ENCODE measurements at regions not wholly inside any gene's neighbourhood (a gene's known extent, or its start where the extent isn't known, plus 50 kb on each side); places are given as distances from the start of the nearest gene placed in this dataset.

GRCh38 chr5:20055301-20055700 lies 67.3 kb upstream of the CDH18 start:
- DNase-seq (ENCODE audit: low read depth, low spot score): no peak
- CTCF ChIA-PET: interaction anchor here (0.6 kb wide), 1 partner anchor 1747 kb away, joined by 3 read pairs; no protein-coding TSS in a partner anchor
- no peaks in the 10 kb centered on the region for H3K27me3 ChIP-seq (ENCODE audit: control insufficient read depth, insufficient read depth, low read length)
- no peak overlapping the region for H3K27ac ChIP-seq (ENCODE audit: low read depth, low read length)
- TF ChIP-seq CTCF (IDR thresholded peaks at IDR 0.05; ENCODE audit: low read depth, low read length): no peak
- no peak overlapping the region for H3K4me3 ChIP-seq (ENCODE audit: low read depth, low read length)
- no peaks in the 10 kb centered on the region for H3K9me3 ChIP-seq (ENCODE audit: control insufficient read depth, insufficient read depth, low read length)
- POLR2A ChIA-PET: no interaction called here

- H3K27ac ChIP-seq (ENCODE audit: low read depth, low read length): no peak overlapping the region
- no peak for TF ChIP-seq CTCF (IDR thresholded peaks at IDR 0.05; ENCODE audit: low read depth, low read length)
- ChIA-PET CTCF (no interaction called here), POLR2A (no interaction called here)
- H3K9me3 ChIP-seq (ENCODE audit: control insufficient read depth, insufficient read depth, low read length): no peaks in the 10 kb centered on the region
- no peaks in the 10 kb centered on the region for H3K27me3 ChIP-seq (ENCODE audit: control insufficient read depth, insufficient read depth, low read length)
- DNase-seq (ENCODE audit: low read depth, low spot score): no peak
- no peak overlapping the region for H3K4me3 ChIP-seq (ENCODE audit: low read depth, low read length)
Observed at GRCh38 chr5:20050262-20050661, 62.3 kb upstream of the CDH18 start.

DNA sequence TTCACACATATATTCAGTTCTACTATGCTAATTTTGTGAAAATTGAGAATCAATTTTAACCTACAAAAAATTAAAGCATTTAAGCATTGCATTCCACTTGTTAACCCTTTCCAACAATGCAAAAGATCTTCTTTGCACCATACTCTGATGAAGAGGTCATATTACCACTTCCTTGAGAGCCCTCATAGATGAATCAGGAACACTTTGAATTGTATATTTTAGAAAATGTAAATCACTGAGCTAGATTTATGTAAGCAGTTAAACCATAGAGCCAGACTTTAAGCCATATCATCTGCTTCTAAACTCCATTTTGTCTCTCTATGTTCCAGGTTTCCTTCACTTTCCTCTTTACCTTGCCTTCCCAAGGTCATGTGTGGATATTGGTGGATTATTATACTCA lies 56.5 kb upstream of the CDH18 start:
- DNase-seq (ENCODE audit: low read depth, low spot score): no peak
- Histone ChIP-seq H3K9me3 (ENCODE audit: control insufficient read depth, insufficient read depth, low read length) (no peaks in the 10 kb centered on the region), H3K27me3 (ENCODE audit: control insufficient read depth, insufficient read depth, low read length) (no peaks in the 10 kb centered on the region), H3K27ac (ENCODE audit: low read depth, low read length) (no peak overlapping the region), H3K4me3 (ENCODE audit: low read depth, low read length) (no peak overlapping the region)
- ChIA-PET CTCF (no interaction called here), POLR2A (no interaction called here)
- no peak for TF ChIP-seq CTCF (IDR thresholded peaks at IDR 0.05; ENCODE audit: low read depth, low read length)

GRCh38 chr5:20041326-20042274 lies 53.6 kb upstream of the CDH18 start:
- no peaks in the 10 kb centered on the region for H3K9me3 ChIP-seq (ENCODE audit: control insufficient read depth, insufficient read depth, low read length)
- no peak overlapping the region for H3K4me3 ChIP-seq (ENCODE audit: low read depth, low read length)
- H3K27ac ChIP-seq (ENCODE audit: low read depth, low read length): no peak overlapping the region
- TF ChIP-seq CTCF (IDR thresholded peaks at IDR 0.05; ENCODE audit: low read depth, low read length): no peak
- DNase-seq (ENCODE audit: low read depth, low spot score): no peak
- CTCF ChIA-PET: no interaction called here
- no peaks in the 10 kb centered on the region for H3K27me3 ChIP-seq (ENCODE audit: control insufficient read depth, insufficient read depth, low read length)
- POLR2A ChIA-PET: no interaction called here

GRCh38 chr5:20040901-20041300 lies 52.9 kb upstream of the CDH18 start:
- no peak for TF ChIP-seq CTCF (IDR thresholded peaks at IDR 0.05; ENCODE audit: low read depth, low read length)
- DNase-seq (ENCODE audit: low read depth, low spot score): no peak
- POLR2A ChIA-PET: no interaction called here
- no peaks in the 10 kb centered on the region for H3K9me3 ChIP-seq (ENCODE audit: control insufficient read depth, insufficient read depth, low read length)
- CTCF ChIA-PET: no interaction called here
- H3K27me3 ChIP-seq (ENCODE audit: control insufficient read depth, insufficient read depth, low read length): no peaks in the 10 kb centered on the region
- H3K27ac ChIP-seq (ENCODE audit: low read depth, low read length): no peak overlapping the region
- no peak overlapping the region for H3K4me3 ChIP-seq (ENCODE audit: low read depth, low read length)

All from AG04450 (cell line).